ENCODE measurements at regions not wholly inside any gene's neighbourhood (a gene's known extent, or its start where the extent isn't known, plus 50 kb on each side); places are given as distances from the start of the nearest gene placed in this dataset.

DNA sequence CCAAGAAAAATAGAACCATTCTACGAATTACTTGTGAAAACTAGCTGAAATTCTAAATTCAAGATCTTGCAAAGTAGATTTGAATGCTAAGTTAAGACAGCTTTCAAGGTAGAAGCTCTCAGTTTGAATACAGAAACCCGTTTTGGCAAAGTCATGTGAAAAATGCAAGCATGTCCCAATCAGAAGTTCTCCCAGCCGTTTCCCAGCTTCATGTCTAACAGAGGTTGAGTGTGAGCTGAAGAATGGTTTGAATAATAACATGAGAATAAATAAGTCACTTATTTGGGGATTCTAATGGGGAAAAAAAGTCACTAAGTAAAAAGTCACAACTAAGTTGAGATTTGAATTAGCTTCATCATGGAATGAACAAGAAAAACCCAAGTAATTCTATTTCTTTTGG is 152.5 kb upstream of the MAP3K1 start:
- Histone ChIP-seq H3K4me1 (replicated peaks in 1 of 2; ENCODE audit: control insufficient read depth in 2 of 2, insufficient read depth in 2 of 2, low read length in 2 of 2) (no peaks in the 10 kb centered on the region), H3K4me3 (no peak overlapping the region), H3K79me2 (ENCODE audit: control insufficient read depth, insufficient read depth, low read length) (no peaks in the 10 kb centered on the region), H3K27me3 (ENCODE audit: control insufficient read depth in 2 of 2, insufficient read depth in 2 of 2, low read length in 2 of 2) (peaks cover 12 to 20% of the 10 kb centered on the region in 2 experiments; a peak in 2 of 5 replicates), H3K4me2 (ENCODE audit: insufficient read depth, low read length) (no peak overlapping the region), H4K20me1 (replicated peaks; ENCODE audit: control insufficient read depth, insufficient read depth, low read length) (no peaks in the 10 kb centered on the region), H3K9me3 (replicated peaks; ENCODE audit: control insufficient read depth, insufficient read depth, low read depth, low read length) (no peaks in the 10 kb centered on the region), H3K9ac (ENCODE audit: insufficient read depth in 1 of 2, low read depth in 2 of 2, low read length in 2 of 2) (no peak overlapping the region), H3K9me1 (ENCODE audit: control insufficient read depth, insufficient read depth, low read length) (no peaks in the 10 kb centered on the region), H3K27ac (ENCODE audit: extremely low read depth, low read depth, low read length) (no peak overlapping the region), H3K36me3 (ENCODE audit: control insufficient read depth, insufficient read depth, low read length) (no peaks in the 10 kb centered on the region), H2AFZ (ENCODE audit: low read depth, low read length) (no peak overlapping the region)
- DNase-seq (ENCODE audit: extremely low read depth in 1 of 4, low spot score in 3 of 4) (no peak), FAIRE-seq (peak; percentile 15), ATAC-seq (no peak)
- ChIA-PET POLR2A (interaction anchor here (1.3 to 2.2 kb wide), 2 partner anchors 11 to 14 kb away, joined by 6 to 7 read pairs; no protein-coding TSS in a partner anchor), CTCF (ENCODE audit: low intra/inter-chr PET ratio) (no interaction called here)
- in situ Hi-C loops (cut with MboI) (no loop called here), intact Hi-C loops (cut with micrococcal nuclease) (no loop called here)
- no peak for TF ChIP-seq BRD4 (IDR thresholded peaks at IDR 0.05)
- no peak for TF ChIP-seq CEBPG (CRISPR knock-in tag; IDR thresholded peaks at IDR 0.05)
- TF ChIP-seq CEBPG (tag; conservative IDR thresholded peaks at IDR 0.05 in 1 of 2, IDR thresholded peaks at IDR 0.05 in 1 of 2), result no peak
- TF ChIP-seq TBP (optimal IDR thresholded peaks at IDR 0.05; ENCODE audit: low read depth, low read length), result no peak
- no peak for TF ChIP-seq TGIF2 (CRISPR knock-in tag; IDR thresholded peaks at IDR 0.05)
- no peak for TF ChIP-seq KDM5B (IDR thresholded peaks at IDR 0.05; ENCODE audit: insufficient replicate concordance, low read depth, low read length)
- TF ChIP-seq FOXM1 (IDR thresholded peaks at IDR 0.05; ENCODE audit: low read depth), result no peak
- TF ChIP-seq FOXM1 (CRISPR knock-in tag; IDR thresholded peaks at IDR 0.05; ENCODE audit: low read depth), result no peak
- TF ChIP-seq ZNF551 (CRISPR knock-in tag; IDR thresholded peaks at IDR 0.05), result no peak
- no peak for TF ChIP-seq ZSCAN29 (IDR thresholded peaks at IDR 0.05)
- TF ChIP-seq, protein P1, sequence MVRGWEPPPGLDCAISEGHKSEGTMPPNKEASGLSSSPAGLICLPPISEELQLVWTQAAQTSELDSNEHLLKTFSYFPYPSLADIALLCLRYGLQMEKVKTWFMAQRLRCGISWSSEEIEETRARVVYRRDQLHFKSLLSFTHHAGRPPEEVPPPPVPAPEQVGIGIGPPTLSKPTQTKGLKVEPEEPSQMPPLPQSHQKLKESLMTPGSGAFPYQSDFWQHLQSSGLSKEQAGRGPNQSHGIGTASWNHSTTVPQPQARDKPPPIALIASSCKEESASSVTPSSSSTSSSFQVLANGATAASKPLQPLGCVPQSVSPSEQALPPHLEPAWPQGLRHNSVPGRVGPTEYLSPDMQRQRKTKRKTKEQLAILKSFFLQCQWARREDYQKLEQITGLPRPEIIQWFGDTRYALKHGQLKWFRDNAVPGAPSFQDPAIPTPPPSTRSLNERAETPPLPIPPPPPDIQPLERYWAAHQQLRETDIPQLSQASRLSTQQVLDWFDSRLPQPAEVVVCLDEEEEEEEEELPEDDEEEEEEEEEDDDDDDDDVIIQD (CRISPR knock-in tag; IDR thresholded peaks at IDR 0.05), result no peak
- no peak for TF ChIP-seq SREBF2 (CRISPR knock-in tag; IDR thresholded peaks at IDR 0.05)
- TF ChIP-seq MCM2 (IDR thresholded peaks at IDR 0.05; ENCODE audit: low read depth), result no peak
- TF ChIP-seq CHD2 (IDR thresholded peaks at IDR 0.05; ENCODE audit: low read depth, low read length), result no peak
- TF ChIP-seq ZNF197 (CRISPR knock-in tag; IDR thresholded peaks at IDR 0.05; ENCODE audit: low read depth), result no peak
- TF ChIP-seq HDAC6 (IDR thresholded peaks at IDR 0.05; ENCODE audit: low read depth, low read length), result no peak
- no peak for TF ChIP-seq ZNF41 (CRISPR knock-in tag; conservative IDR thresholded peaks at IDR 0.05)
- TF ChIP-seq, protein P2, sequence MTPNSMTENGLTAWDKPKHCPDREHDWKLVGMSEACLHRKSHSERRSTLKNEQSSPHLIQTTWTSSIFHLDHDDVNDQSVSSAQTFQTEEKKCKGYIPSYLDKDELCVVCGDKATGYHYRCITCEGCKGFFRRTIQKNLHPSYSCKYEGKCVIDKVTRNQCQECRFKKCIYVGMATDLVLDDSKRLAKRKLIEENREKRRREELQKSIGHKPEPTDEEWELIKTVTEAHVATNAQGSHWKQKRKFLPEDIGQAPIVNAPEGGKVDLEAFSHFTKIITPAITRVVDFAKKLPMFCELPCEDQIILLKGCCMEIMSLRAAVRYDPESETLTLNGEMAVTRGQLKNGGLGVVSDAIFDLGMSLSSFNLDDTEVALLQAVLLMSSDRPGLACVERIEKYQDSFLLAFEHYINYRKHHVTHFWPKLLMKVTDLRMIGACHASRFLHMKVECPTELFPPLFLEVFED (CRISPR knock-in tag; conservative IDR thresholded peaks at IDR 0.05), result no peak
- no peak for TF ChIP-seq ZNF140 (CRISPR knock-in tag; IDR thresholded peaks at IDR 0.05)
- TF ChIP-seq NFXL1 (CRISPR knock-in tag; IDR thresholded peaks at IDR 0.05), result no peak
- TF ChIP-seq RFX7 (CRISPR knock-in tag; IDR thresholded peaks at IDR 0.05), result no peak
- no peak for TF ChIP-seq RFX5 (IDR thresholded peaks at IDR 0.05; ENCODE audit: low read depth, low read length)
- no TSS peak for BruUV-seq (replicated peaks)
- 0% methylated on average over 3 of the region's 3 CpGs for WGBS (ENCODE audit: insufficient coverage, low coverage, missing lambda C conversion rate)

Measured in K562 (cell line).